CD1c-positive myeloid dendritic cell (primary cell): ENCODE measurements at regions not wholly inside any gene's neighbourhood (a gene's known extent, or its start where the extent isn't known, plus 50 kb on each side); places are given as distances from the start of the nearest gene placed in this dataset.

Experiments used
- DNase-seq: peaks from one replicate; pipeline ENCODE4 v3.0.0-alpha.2; 2016; ENCODE audit errors: extremely low spot score

GRCh38 chr10:78643513-78643912 is 425.3 kb upstream of the ZMIZ1 start:
- DNase-seq, result no peak

GRCh38 chr10:78644550-78644949 is 424.2 kb upstream of the ZMIZ1 start:
- no peak for DNase-seq

- DNase-seq, result no peak
Measured at GRCh38 chr10:78645169-78645686, 423.5 kb upstream of the ZMIZ1 start.

- DNase-seq, result no peak
Measured at GRCh38 chr10:78645975-78646374, 422.8 kb upstream of the ZMIZ1 start.

- no peak for DNase-seq
Measured at GRCh38 chr10:78648256-78648860, 420.4 kb upstream of the ZMIZ1 start.

GRCh38 chr10:78649429-78649828 is 419.3 kb upstream of the ZMIZ1 start:
- no peak for DNase-seq

- no peak for DNase-seq
Measured at GRCh38 chr10:78650122-78650521, 418.6 kb upstream of the ZMIZ1 start.

GRCh38 chr10:78651287-78651686 is 417.5 kb upstream of the ZMIZ1 start:
- peak; percentile 47 for DNase-seq

- no peak for DNase-seq
Measured at GRCh38 chr10:78653555-78653954, 415.2 kb upstream of the ZMIZ1 start.

GRCh38 chr10:78654047-78654590 is 414.6 kb upstream of the ZMIZ1 start:
- no peak for DNase-seq

- no peak for DNase-seq
Measured at GRCh38 chr10:78655979-78656378, 412.8 kb upstream of the ZMIZ1 start.

- DNase-seq, result no peak
Measured at GRCh38 chr10:78656417-78657162, 412.2 kb upstream of the ZMIZ1 start.

- DNase-seq, result peak; percentile 83
Measured at GRCh38 chr10:78657163-78657861, 411.5 kb upstream of the ZMIZ1 start.

- DNase-seq, result no peak
Measured at GRCh38 chr10:78657862-78658165, 411.0 kb upstream of the ZMIZ1 start.

- peak; percentile 11 for DNase-seq
Measured at GRCh38 chr10:78658645-78659597, 409.8 kb upstream of the ZMIZ1 start.

GRCh38 chr10:78659598-78659967 is 409.2 kb upstream of the ZMIZ1 start:
- DNase-seq, result no peak

- DNase-seq, result no peak
Measured at GRCh38 chr10:78660446-78661106, 408.2 kb upstream of the ZMIZ1 start.

GRCh38 chr10:78663721-78664120 is 405.0 kb upstream of the ZMIZ1 start:
- DNase-seq, result no peak

GRCh38 chr10:78664929-78665553 is 403.7 kb upstream of the ZMIZ1 start:
- peak; percentile 30 for DNase-seq

- DNase-seq, result no peak
Measured at GRCh38 chr10:78672918-78673317, 395.8 kb upstream of the ZMIZ1 start.
